SK-N-DZ (cell line): ENCODE measurements at regions not wholly inside any gene's neighbourhood (a gene's known extent, or its start where the extent isn't known, plus 50 kb on each side); places are given as distances from the start of the nearest gene placed in this dataset.
A peak's percentile ranks its signal among the peaks of the same experiment; 100 is the strongest.
"Not testable (repeated sequence)": the region's sequence is repeated elsewhere in the genome, so short reads cannot be mapped to it uniquely, and the experiment has no call there.

Experiments
- DNase-seq: peaks from one replicate; pipeline ENCODE4 v3.0.0-alpha.2; 2015; ENCODE audit warnings: low spot score

GRCh38 chr18:6525604-6526003, 110.9 kb upstream of the L3MBTL4 start:
- DNase-seq, result no peak

DNA sequence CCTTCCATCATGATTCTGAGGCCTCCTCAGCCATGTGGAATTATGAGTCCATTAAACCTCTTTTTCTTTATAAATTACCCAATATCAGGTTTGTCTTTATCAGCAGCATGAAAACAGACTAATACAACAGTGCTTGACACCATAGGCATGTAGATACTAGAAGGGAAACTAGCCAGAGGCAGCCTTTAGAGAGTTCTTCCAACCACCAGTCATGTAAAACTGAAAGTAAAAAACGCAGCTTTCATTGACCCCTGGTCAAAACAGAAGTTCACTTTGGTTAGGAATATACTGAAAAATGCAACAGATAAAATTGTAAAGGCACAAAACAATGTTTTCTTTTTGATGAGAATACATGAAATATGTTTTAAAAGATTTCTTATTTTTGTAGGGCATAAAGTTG, 122.8 kb upstream of the L3MBTL4 start:
- no peak for DNase-seq

DNA sequence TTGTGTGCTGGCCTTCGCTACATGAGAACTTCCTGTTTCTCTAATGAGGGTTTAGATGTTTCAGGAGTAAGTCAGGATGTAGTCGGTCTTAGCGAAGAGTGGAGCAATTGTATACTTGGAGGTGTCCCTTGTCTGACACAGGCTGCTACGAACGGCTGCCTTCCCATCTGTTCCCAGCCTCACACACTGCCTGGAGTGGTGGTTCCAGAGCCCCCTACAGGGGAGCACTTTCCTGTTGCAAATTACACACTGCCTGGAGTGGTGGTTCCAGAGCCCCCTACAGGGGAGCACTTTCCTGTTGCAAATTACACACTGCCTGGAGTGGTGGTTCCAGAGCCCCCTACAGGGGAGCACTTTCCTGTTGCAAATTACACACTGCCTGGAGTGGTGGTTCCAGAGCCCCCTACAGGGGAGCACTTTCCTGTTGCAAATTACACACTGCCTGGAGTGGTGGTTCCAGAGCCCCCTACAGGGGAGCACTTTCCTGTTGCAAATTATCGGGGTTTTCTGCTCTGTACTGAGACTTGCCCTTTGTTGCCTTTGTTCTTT, 126.5 kb upstream of the L3MBTL4 start:
- DNase-seq, result not testable (repeated sequence)

DNA sequence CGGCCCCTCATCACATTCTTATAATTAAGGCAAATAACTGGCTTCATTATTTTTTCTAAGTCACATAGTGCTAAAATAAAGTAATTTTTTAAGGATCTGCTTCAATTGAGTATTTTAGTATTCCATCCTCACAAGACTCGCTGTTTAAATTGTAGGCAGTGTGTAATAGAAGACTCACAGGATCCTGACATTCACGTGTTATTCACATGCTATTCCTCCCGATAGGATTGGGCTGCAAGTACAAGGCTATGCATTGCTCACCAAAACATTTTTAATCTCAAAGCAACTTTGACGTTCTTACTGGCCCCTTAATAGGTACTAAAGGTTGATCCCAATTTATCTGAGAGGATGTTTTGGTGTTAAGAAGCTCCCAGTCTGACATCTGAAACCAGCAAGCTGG, 127.6 kb upstream of the L3MBTL4 start:
- no peak for DNase-seq

DNA sequence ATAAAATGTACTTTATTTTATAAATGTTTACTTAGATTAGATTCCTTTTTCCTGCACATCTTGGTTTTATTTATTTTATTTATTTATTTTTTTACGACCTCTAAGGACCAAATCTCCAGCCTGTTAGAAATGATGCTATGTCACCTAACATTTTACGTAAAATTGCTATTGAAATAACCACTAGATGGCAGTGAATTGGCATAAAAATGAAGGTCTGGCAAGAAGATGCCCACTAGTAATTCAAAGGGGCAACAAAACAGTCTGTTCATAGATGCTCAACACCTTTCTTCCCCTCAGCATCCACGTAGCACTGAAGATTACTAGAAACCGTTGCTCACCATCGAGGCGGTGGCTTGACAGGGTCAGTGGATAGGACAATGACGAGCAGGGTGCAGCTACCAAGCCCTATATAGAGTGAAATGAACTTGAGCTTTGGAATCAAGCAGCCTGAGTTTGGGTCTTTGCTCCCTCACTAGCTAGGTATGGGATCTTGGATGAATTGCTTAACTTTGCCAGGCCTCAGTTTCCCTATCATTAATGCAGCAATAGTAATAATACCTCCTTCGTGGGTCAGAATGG, 128.7 kb upstream of the L3MBTL4 start:
- DNase-seq, result peak; percentile 45

GRCh38 chr18:6546229-6546628, 131.5 kb upstream of the L3MBTL4 start:
- no peak for DNase-seq

GRCh38 chr18:6547476-6547875, 132.8 kb upstream of the L3MBTL4 start:
- DNase-seq, result no peak

DNA sequence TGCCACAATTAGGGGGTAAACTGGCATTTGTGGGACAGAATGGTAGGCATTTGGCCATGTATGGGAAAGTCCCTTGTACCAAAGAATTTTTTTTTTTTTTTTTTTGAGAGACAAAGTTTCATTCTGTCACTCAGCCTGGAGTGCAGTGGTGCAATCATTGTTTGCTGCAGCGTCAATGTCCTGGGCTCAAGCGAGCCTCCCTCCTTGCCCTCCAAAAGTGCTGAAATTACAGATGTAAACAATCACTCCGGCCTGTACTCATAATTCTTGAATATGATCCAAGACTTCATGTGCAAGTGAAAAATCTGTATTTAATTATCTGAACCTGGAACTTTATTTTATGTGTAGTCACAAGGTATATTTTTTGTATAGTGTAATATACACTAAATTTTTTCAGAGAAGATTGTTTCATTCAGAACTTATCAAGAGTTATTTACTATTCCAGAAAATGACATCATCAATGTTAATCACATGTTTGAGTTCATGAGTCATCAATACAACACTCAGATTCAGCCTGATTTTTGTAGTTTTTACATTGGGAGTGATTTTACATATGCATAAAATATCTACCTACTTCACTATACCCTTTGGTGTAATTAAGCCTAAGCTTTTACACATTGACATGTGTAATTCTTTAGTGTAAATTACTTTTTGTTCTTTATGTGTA, 138.7 kb upstream of the L3MBTL4 start:
- no peak for DNase-seq

DNA sequence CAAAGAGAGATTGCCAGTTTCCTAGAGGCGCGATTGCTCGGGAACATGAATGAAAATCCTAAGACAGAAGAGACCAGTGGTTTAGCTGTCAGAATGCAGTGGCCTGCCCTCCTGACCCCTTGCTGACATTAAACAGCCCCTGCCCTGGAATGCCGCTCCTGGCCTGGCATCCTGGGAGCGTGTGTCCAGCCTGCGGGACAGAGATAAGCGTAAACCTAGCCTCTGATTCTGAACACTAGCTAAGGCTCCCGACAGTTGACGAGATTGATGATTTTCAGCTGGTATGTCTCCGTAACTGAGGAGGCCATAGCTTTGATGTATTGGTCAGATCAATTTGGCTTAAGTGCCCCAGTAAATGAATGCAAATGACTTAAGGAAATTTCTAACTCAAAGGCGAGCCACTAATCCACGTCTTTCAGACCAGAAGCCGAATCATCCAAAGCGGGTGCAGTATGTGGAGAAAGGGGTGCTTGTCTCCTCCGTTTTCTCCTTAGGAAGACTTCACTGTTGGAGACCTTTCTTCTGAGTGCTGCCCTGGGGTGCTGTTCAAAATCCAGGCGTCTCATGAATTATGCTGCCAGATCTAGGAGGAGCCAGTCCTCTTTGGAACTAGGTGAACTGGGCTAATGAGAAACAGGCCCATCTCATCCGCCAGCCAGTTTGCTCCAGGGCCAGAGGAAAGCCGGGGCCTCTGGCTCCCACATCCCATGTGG, 142.5 kb upstream of the L3MBTL4 start:
- DNase-seq, result peak; percentile 88

DNA sequence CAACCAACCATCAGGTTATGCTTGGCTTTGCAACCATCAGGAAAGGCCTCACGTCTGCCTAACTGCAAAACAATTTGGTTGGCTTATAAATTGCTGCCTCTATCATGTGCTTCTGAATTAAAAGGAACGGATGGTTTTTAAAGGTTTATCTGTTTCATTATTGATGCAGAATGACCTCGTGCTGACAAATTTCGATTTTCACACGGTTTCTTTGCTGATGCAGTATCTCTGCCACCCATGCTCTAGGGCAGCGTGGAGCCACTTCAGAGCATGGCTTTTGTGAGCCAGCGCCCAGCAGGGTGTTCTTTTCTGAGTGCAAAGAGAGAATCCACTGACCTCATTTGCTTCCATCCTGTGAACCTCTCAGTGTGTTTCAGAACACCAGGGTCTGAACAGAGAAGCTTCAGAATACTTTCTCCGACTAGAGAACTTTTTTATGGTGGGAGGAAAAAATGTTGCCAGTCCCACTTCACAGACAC, 143.1 kb upstream of the L3MBTL4 start:
- no peak for DNase-seq

DNA sequence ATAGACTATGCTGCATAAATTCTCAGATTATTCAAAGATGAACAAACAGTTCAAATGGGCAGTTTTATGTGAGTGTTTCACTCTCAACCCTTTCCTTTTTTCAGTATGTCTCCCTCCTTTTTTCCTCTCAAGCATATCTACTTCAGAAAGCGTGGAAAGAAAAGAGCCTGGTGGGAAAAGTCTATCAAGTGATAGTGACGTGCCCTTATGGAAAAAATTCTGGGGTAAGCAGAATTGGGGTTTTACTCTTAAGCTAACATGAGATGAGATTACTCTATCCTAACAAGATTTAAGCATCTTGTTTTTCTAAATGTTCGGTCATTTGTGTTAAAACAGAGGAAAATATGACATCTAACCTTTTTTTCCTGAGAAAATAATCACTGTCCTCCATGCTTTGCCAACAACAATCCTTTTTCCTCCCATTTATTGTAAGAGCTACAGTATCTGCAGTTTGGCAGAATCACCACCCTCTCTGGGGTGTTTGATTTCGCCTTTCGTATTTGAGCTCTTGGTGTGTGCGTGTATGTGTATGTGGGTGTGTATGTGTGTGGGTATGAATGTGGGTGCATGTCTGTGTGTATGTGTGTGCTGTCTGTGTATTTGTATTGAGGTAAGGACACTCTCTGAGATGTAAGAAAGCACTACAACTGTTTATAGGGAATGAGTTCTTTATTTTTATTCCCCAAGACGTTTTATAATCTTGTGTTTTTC, 143.9 kb upstream of the L3MBTL4 start:
- no peak for DNase-seq

- DNase-seq, result no peak
Measured at GRCh38 chr18:6559296-6559695, 144.6 kb upstream of the L3MBTL4 start.

GRCh38 chr18:6561016-6561415, 146.3 kb upstream of the L3MBTL4 start:
- no peak for DNase-seq

DNA sequence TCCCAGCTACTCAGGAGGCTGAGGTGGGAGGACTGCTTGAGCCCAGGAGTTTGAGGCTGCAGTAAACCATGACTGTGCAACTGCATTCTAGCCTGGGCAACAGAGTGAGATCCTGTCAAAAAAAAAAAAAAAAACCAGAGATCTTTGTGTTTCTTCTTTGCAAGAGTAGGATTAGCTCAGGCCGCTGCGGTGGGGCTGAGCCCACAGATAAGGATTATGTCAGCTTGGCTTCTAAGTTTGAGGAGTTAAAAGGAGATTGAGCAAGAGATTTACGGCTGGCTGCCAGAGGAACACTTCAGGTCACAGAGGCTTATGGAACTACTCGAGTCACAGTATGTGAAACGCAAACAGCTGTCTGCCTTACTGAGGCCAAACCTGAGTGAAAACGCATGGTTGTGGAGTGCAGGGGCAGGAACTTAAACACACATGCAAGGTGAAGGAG, 146.7 kb upstream of the L3MBTL4 start:
- DNase-seq, result peak; percentile 17

DNA sequence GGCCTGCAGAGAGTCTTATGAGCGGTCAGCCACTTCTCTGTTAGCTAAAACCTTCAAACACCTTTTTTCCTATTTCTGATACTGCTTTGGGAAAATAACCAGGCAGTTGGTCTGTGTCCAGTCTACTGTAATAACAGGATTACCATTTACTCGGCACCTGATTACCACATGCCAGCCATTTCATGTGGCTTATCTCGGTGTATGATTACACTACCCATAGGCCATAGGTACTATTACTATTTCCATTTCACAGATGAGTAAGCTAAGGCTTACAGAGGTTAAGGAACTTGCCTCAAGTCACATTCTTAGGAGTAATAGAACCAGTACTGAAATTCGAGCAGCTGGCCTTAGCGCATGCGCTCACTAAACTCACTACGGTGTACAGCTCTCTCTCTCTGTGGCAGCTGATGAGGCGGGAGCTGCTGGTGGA, 147.2 kb upstream of the L3MBTL4 start:
- no peak for DNase-seq

- no peak for DNase-seq
Measured at GRCh38 chr18:6563896-6564295, 149.2 kb upstream of the L3MBTL4 start.

GRCh38 chr18:6564950-6565814, 150.5 kb upstream of the L3MBTL4 start:
- DNase-seq, result no peak

DNA sequence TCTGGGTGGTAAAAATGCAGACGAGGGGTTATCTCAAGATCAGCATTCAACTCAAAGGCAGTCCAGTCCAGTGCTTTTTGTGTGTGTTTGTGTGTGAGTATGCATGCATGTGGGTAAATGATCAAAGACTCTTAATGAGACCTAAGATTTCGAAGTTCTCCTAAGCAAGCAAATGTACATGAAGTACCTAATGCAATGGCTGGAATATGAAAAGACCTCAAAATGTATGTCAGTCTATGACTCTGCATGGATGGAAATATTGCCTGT, 151.0 kb upstream of the L3MBTL4 start:
- no peak for DNase-seq

- DNase-seq, result no peak
Measured at GRCh38 chr18:6566338-6566911, 151.7 kb upstream of the L3MBTL4 start.

DNA sequence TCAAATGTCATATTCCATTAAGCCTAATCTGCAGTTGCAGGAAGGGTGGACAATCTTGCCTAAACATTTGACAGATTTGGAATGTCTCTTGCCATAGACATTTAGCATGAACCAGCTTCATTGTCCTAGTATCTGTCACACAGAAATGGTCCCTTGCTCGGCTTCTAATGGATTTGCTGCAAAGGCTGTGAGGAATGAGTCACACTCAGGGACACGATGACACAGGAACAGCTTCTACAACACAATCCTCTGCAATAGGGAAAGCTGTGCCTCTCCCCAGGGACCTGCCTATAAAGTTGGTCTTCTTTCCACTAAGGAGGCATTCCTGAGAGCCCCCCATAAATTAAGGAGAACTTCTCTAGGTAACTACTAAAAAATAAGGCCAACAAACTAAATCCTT, 155.1 kb upstream of the L3MBTL4 start:
- no peak for DNase-seq
